ENCODE measurements at regions not wholly inside any gene's neighbourhood (a gene's known extent, or its start where the extent isn't known, plus 50 kb on each side); places are given as distances from the start of the nearest gene placed in this dataset.

- DNase-seq, result no peak
Measured at GRCh38 chr15:87454860-87455259, 801.7 kb downstream of the NTRK3 start.

DNA sequence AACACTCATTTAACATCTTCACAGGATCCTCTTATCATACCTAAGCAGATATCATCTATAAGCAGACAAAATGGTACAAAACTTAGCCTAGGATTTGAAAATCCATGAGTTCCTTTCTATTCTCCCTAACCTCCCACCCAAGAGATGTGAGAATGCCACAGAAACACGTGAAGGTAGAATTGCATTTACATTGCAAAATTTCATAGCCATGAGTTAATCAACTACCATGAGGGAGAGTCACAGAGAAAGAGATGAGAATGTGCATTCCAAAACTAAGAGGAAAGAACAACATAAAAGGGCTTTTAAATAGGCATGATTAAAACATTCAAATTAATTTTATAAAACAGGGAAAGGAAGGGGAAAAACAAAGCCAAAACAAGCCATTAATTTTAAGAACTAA, 806.2 kb downstream of the NTRK3 start:
- DNase-seq, result no peak

DNA sequence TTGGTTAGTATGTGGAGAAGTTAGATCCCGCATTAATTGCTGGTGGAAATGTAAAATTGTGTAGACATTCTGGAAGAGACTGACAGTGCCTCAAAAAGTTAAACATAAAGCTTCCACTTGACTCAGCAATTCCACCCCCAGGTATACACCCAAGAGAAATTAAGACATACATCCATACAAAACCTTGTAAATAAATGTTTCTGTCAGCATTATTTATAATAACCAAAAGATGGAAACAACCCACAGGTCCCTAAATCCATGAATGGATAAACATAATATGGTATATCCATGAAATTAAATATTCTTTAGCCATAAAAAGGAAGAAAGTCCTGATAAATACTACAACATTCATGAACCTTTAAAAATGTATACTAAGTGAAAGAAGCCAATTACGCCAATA, 817.4 kb downstream of the NTRK3 start:
- DNase-seq, result no peak

- DNase-seq, result no peak
Measured at GRCh38 chr15:87433871-87434270, 822.7 kb downstream of the NTRK3 start.

GRCh38 chr15:87429754-87430153, 826.8 kb downstream of the NTRK3 start:
- no peak for DNase-seq

- DNase-seq, result no peak
Measured at GRCh38 chr15:87420017-87420416, 836.5 kb downstream of the NTRK3 start.

DNA sequence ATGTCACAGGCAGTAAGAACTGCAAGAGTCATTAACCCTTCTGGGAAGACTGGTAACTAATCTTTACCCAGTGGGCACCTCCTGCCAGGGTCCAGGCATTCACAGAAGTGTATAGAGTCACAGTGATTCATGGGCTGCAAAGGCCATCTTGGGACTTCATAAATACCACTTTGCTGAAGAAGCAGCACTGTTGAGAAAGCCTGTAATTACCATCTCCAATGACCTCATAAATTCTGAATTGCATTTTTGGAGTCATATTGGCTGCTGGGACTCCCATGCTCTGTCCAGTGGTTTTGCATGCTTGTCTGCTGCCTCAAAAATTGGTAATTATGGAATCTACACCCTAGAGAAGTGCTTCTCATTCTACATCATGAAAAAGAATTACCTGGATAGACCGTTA, 837.2 kb downstream of the NTRK3 start:
- DNase-seq, result no peak

DNA sequence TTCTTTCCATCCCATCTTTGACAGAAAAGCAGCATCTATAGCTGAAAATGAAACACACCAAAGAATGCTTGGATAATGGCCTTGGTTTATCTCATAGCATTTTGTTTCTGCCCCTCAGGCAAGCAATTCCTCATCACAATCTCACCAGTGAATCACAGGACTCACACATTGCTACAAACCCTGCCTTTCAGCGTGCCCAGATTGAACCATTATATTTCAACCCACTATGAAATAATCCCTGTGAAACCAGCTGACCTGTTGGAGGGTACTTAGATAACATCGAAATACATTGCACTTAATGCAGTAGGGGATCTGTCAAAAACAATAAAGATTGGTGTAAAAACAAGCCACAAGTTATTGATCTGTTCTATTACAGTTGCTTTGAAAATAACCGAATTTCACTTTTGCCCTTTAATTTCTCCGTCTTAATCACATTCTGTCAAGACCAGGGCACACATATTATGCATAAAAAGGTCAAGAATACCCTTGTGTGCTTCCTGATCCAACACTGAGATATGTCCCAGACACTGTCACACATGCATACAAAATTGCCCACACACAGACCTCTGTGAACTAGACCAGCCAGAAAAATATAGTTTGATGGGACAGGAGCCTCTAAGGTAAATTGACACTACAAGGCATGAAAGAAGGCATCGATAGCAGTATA, 839.8 kb downstream of the NTRK3 start:
- DNase-seq, result no peak

DNA sequence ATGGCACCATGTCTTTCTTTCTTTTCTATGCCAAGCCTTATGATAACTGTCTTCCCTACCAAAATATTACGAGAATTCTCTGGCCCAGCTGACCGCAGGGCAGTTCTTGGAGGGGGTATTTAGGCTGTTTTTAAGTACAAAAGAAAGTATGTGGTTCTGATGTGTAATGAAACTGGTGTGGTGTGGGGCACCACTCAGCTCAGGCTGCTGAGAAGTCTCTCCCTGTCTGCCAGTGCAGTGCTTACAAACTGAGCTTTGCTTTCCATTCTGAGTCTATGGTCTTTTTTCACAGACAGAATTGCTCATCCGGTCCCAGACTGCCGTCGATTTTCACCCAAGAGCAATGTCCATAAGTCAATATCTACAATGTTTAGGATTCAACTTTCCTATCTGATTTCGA, 847.6 kb downstream of the NTRK3 start:
- no peak for DNase-seq

DNA sequence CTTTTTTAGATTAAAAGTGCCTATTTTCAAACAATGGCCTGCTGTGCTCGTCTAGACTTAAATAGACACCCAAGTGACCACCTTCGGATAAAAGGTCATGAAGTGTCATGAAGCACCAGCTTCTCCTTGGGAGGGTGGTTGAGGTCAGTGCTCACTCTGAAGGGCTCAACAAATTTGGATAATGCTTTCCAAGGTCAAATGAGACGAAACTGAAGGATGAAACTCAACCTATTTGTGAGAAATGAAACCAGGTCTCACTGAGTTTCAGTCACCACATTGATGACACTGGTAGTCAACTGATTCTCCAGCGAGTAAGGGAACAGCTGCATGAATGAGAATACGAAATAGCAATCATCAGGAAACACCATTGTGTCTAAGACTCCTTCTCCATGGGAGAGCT, 852.6 kb downstream of the NTRK3 start:
- DNase-seq, result no peak

- DNase-seq, result no peak
Measured at GRCh38 chr15:87401973-87402372, 854.6 kb downstream of the NTRK3 start.

DNA sequence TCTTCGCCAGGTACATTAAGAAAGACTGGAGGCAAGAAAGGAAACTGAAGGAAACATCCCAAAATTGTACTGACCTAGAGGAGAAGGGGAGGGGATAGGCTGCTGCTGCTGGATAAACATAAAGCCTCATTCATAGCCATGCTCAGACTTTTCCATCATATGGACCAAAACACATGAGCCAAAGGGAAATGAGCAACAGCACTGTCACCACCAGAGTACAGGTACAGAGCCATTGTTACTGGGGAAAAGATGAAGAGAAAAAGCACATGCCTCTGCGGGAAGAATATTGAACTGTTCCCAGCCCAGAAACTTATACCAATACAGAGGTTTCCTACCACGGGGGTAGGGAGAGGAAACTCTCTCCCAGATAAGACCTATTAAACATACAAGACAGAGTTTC, 861.9 kb downstream of the NTRK3 start:
- DNase-seq, result no peak

DNA sequence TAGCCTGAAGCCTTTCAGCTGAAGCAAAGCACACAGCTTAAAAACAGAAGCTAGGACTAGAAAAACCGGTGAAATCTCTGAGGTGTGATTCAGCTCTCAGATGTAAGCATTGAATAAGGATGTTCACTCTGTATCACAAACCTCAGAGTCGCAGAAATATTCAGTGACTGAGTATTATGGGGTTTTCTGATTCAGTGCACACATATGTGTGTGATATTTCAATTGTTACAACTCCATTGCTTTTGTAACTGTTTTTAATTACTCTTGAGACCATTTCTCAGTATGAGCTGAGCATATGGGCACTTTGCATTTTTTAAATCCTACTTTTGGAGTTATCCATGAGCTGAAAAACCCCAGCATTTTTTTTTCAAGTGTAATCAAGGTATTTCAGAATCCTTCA, 868.8 kb downstream of the NTRK3 start:
- DNase-seq, result no peak

DNA sequence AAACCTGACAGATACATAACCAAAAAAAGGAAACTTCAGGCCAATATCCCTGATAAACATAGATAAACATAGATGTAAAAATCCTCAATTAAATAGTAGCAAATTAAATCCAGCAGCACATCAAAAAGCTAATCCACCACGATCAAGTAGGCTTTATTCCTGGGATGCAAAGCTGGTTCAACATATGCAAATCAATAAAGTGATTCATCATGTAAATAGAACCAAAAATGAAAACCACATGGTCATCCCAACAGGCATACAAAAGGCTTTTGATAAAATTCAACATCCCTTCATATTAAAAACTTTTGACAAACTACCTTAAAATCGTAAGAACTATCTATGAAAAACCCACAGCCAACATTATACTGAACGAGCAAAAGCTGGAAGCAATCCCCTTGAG, 882.2 kb downstream of the NTRK3 start:
- no peak for DNase-seq

- no peak for DNase-seq
Measured at GRCh38 chr15:87369269-87369668, 887.3 kb downstream of the NTRK3 start.

GRCh38 chr15:87368511-87368910, 888.0 kb downstream of the NTRK3 start:
- no peak for DNase-seq

GRCh38 chr15:87365186-87365585, 891.4 kb downstream of the NTRK3 start:
- DNase-seq, result no peak

DNA sequence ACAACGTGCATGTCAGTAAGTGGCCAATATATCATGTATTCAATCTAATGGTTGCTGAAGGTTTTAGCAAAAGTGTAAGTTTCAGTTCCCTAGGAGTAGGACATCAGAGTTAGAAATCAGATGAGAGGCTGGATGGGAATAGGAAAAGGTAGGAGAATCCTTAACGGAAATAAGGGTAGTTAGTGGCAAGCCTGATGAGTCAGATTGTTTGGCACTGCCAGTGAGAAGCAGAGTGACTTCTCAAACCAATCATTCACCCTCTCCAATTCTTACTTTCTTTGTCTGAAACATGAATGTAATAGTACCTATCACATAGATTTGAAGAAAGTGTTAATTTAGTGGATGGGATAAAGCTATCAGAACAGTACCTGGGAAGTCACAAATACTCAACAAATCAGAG, 894.0 kb downstream of the NTRK3 start:
- DNase-seq, result no peak

- DNase-seq, result no peak
Measured at GRCh38 chr15:87357637-87358313, 898.8 kb downstream of the NTRK3 start.

GRCh38 chr15:87355946-87356345, 900.6 kb downstream of the NTRK3 start:
- no peak for DNase-seq

DNA sequence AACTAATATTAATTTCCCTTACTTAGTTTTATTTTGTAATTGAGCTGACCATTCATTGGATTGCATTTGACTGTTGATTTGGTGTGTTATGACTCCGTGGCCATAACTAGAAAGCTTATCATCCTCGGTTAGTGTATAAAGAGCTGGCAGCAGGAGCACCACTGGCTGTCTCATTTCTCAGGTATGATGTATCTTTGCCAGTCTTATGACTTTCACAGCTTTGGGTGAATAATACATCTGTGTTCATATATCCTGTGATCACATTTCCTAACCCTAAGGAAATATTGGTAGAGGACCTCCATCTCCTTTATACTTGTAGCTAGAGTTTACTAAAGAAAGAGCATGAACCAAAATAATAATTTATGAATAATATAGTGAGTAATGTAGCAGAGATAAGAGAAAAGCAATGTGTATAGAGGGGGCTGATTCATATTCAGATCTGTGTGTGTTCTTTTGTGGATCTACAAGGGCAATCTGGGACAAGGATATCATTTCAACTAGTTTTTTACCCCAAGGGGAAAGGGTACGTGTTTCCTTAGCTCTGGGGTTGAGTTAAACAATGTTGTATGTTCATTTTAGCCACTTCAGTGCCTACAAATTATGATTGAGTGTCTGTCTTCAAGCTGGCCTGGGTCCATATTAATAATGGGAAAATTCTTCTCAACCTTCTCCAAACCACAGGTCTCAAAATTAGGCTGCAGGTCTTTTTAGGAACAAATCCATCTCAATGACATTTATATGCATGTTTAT, 901.7 kb downstream of the NTRK3 start:
- no peak for DNase-seq

DNA sequence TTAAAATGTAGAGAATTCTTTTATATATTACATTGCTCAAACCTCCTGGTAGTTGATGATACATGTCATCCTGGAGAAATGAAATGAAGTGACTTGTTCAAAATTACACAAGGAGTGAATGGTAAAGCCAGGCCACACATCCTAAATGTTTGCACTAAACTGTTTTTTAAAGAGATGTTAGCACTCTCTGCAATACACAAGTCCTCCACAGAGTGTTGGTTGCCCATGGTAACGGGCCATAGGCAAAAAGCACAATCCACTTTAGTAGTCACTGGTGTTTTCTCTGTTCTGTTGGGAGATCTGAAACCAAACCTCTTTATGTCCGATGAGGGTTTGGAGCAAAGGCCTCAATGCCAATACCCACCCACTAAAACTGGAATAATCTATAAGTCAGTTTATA, 907.4 kb downstream of the NTRK3 start:
- no peak for DNase-seq

GRCh38 chr15:87348746-87349145, 907.8 kb downstream of the NTRK3 start:
- DNase-seq, result no peak

GRCh38 chr15:87347806-87348515, 908.6 kb downstream of the NTRK3 start:
- DNase-seq, result no peak
